GM19468 (cell line): ENCODE measurements at regions not wholly inside any gene's neighbourhood (a gene's known extent, or its start where the extent isn't known, plus 50 kb on each side); places are given as distances from the start of the nearest gene placed in this dataset.
"Not testable (repeated sequence)": the region's sequence is repeated elsewhere in the genome, so short reads cannot be mapped to it uniquely, and the experiment has no call there.

ENCODE experiments used
- ATAC-seq: cut with Tn5 transposase; IDR thresholded peaks from one replicate; pipeline ENCODE4 v1.9.1; 2021; ENCODE audit warnings: mild to moderate bottlenecking, moderate library complexity, moderate number of reproducible peaks; ENCODE audit not compliant: unreplicated experiment; ENCODE audit errors: extremely low read depth

- ATAC-seq = no peak
Observed at GRCh38 chr5:103391659-103392058, 133.1 kb downstream of the MACIR start.

GRCh38 chr5:103389846-103390245 lies 131.3 kb downstream of the MACIR start:
- no peak for ATAC-seq

GRCh38 chr5:103389357-103389756 lies 130.8 kb downstream of the MACIR start:
- ATAC-seq = no peak

GRCh38 chr5:103385722-103386121 lies 127.2 kb downstream of the MACIR start:
- no peak for ATAC-seq

- not testable (repeated sequence) for ATAC-seq
Observed at GRCh38 chr5:103377638-103378037, 119.1 kb downstream of the MACIR start.

- no peak for ATAC-seq
Observed at GRCh38 chr5:103375863-103376591, 117.5 kb downstream of the MACIR start.

- no peak for ATAC-seq
Observed at GRCh38 chr5:103375350-103375749, 116.8 kb downstream of the MACIR start.

- no peak for ATAC-seq
Observed at GRCh38 chr5:103374473-103374963, 116.0 kb downstream of the MACIR start.

- no peak for ATAC-seq
Observed at GRCh38 chr5:103373597-103374472, 115.3 kb downstream of the MACIR start.

- no peak for ATAC-seq
Observed at GRCh38 chr5:103371046-103371607, 112.6 kb downstream of the MACIR start.

- ATAC-seq = no peak
Observed at GRCh38 chr5:103369125-103370120, 110.9 kb downstream of the MACIR start.

- ATAC-seq = no peak
Observed at GRCh38 chr5:103367702-103368101, 109.1 kb downstream of the MACIR start.

- no peak for ATAC-seq
Observed at GRCh38 chr5:103366918-103367549, 108.5 kb downstream of the MACIR start.

- ATAC-seq = no peak
Observed at GRCh38 chr5:103364074-103364473, 105.5 kb downstream of the MACIR start.

- no peak for ATAC-seq
Observed at GRCh38 chr5:103362211-103362610, 103.6 kb downstream of the MACIR start.

GRCh38 chr5:103360475-103360874 lies 101.9 kb downstream of the MACIR start:
- ATAC-seq = no peak

GRCh38 chr5:103358305-103358995 lies 99.9 kb downstream of the MACIR start:
- no peak for ATAC-seq

- ATAC-seq = no peak
Observed at GRCh38 chr5:103357636-103358035, 99.1 kb downstream of the MACIR start.
